GM21423 (cell line): ENCODE measurements at regions not wholly inside any gene's neighbourhood (a gene's known extent, or its start where the extent isn't known, plus 50 kb on each side); places are given as distances from the start of the nearest gene placed in this dataset.
A peak's percentile ranks its signal among the peaks of the same experiment; 100 is the strongest.

ENCODE experiments used
- ATAC-seq: cut with Tn5 transposase; IDR thresholded peaks from one replicate; pipeline ENCODE4 v1.9.1; 2021; ENCODE audit warnings: mild to moderate bottlenecking, moderate library complexity; ENCODE audit not compliant: unreplicated experiment

DNA sequence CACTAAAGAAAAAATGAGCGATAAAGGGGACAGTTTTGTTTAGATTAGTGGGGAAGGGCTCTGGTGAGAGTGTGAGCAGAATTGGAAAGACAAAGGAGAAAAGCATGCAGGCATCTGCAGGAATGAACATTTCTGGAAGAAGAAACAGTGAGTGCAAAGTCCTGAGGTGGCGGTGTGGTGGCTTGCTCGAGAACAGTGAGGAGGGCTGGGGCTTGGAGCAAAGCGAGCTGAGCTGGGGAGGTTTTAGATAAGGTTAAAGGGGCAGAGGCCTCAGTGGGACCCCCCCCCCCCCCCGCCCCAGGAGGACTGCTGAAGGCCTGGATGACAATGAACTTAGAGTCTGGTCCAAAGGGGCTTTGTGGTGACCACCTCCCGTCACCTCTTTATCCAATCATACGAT, 202.7 kb upstream of the MVB12B start:
- no peak for ATAC-seq

DNA sequence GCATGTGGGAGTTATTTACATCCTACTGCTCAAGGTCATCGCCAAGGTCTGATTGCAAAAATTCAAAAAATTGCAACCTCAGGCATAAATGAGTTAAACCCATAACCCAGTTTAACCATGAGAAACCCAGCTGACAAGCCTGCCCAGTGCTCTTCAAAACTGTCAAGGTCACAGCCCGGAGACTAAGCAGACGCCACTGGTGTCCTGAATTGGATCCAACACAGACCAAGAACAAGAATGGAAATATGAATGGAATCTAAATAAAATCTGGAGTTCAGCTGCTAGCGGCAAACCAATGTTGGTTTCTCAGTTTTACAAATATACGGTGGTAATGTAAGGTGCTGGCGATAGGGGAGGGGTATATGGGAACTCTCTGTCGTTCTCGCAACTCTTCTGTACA, 201.5 kb upstream of the MVB12B start:
- no peak for ATAC-seq

DNA sequence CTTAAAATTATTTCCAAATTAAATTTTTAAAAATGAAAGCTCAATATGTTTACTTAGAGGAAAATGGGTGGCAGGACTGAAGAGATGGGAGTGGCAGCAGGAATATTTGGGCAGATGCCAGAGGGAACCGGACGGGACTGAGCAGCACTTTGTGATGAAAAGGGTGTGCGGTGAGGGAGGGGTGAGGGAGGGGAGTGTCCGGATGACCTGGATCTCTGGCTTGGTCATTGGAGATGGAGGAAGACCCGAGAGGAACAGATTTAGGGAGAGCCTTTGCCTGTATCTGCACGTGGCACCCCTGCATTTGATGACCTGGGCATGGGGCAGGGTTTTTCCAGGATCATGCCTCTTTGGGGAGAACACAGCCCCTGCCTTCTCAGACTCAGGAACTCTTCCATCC, 201.1 kb upstream of the MVB12B start:
- ATAC-seq = no peak

DNA sequence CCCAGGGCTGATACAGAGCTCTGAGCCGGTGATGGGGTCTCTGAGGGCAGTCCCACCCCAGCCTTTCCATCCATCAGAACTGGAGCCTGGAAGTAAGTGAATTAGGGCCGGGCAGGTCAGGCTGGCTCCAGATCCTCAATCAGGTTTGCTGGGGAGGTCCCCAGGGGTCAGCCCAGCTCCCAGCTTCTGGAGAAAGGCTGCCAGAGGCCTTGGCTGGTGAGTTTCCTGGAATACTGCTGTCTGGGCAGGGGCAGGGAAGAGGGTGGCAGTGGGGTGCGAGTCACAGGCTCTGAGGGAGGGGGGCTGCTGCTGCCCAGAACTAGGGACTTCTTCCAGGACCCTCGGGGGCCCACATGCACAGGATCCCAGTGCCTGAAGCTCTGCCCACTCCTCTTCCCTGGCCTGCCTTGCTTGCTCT, 200.6 kb upstream of the MVB12B start:
- ATAC-seq = no peak

DNA sequence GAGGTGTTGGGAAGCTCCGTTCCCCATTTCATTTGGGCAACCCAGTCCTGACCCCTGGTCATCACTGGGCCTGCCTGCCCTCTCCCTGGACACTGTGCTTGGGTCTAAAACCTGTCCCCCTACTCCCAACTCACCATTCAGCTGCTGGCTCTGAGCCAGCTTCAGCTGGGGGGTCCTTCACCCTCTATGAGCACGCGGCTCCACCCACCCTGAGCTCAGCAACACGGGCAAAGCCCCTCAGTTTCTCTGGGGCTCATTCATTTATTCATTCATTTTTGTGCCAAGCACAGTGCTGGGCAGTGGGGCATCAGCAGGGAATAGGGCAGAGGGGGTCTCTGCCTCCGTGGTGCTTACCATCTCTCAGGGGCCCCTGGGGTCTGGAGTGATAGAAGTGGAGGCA, 199.8 kb upstream of the MVB12B start:
- no peak for ATAC-seq

DNA sequence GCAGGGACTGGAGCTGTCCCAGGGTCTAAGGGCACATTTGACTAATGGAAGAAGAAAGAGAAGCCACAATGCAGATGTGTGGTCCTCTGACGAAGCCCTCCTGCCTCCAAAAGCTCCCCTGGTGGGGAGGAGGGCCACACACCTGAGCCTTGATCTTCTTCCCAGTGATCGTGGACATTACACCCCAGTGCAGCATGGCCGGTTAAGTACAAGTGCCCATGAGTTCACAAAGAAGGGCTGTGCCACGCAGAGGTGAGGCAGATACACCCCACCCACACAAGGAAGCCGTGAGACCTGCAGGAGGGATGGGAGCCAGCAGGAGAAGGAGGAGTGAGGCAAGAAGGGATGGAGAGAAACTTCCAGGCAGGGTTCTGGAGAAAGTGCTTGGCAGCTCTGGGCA, 199.0 kb upstream of the MVB12B start:
- no peak for ATAC-seq

DNA sequence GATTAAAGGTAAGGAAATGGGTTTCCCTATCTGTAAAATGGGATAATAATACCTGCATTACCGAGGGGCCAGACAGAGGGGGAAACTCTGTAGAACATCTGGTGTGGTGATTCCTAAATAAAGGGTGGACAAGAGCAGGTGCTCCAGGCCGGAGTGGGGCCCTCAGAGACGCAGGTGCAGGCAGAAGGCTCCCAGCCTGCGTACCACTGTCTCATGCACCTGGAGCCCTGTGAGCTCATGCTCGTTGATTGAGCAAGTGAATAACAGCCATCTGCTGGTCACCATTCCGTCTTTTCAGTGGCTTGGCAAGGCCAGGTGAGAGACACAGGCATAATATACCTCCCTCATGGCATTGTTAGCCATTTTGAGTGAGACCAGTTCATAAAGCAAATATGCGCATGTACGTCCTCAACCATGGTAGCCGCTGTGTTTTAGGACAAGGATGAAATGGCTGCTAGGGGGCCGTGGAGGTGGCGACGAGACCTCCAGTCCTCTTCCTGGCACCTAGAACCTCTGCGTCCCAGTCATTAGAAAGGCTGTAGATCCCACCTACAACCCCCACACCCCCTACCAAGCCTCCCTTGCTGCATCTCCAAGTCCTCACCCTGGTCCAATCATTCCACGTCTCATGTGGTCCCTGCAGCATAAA, 198.0 kb upstream of the MVB12B start:
- ATAC-seq = no peak

DNA sequence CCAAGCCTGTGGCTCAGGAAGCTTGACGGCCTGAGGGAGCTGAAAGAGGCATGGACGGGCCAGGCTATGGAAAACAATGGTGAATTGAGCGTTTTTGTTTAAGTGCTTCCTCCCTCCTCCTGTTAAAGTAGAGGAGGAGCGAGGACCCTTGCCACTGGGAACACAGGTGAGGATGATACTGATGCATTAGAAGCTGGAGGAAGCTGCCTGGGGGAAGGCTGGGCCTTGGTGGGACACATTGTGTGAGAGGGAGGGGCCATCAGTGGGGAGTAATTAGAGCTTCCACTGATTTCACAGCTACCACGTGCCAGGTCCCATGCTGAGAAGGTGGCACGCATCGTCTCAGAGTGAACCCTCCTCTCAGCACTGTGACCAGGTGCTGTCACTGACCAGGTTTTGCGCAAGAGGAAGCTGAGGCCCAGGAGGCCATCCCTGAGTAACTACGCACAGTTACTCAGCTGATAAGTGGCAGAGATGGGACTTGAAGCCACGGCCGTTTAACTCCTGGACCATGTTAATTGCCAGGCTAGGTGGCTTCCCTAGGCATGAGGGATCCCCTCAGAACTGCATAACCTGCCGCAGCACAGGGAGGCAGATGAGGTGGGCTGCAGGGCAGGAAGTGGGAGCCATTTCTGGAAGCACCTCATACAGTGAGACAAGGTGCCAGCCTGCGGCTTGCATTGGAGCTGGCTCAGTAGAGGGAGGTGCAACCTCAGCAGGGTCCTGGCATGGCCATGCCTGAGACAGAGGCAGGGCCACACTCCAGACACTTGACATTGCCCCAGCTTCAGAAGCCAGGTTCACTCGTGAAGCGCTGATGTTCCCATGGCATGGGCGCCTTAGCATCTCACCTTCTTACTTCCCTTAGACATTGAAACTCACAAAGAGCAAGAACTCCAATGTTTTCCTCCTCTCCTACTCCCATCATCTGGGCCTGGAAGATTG, 195.3 kb upstream of the MVB12B start:
- ATAC-seq = no peak

DNA sequence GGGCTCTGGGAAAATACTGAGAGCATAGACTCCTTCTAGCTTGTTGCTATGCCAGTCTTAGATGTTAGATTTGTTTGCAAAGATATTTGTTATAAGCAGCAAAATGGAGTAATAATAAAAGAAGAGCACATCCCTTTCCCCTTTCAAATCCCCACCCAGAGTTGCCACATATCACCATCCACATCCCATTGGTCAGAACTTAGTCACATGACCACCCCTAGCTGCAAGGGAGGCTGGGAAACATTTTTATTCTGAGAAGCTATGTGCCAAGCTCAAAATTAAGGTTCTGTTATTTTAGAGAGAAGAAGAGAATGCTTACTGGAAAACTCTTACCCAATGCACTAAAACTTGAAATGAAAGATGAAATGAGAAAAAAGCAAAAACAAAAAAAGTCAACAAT, 193.9 kb upstream of the MVB12B start:
- no peak for ATAC-seq

DNA sequence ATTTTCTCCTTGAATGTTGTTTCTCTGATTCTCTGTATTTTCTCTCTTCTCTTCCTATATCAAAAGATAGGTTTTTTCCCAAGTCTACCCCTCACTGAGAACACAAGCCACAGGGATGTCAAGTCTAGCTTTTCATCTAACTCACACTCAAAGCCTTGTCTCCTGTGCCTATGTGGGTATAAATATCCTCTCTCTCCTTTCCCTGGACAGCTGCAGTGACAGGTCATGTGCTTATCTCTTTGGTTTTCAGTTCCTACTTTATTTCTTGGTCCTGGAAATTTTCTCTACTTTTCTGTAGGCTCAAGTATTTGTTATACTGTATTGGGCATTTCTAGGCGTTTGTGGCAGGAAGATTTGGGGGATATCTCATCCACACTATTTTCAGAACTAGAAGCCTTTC, 182.4 kb upstream of the MVB12B start:
- ATAC-seq = no peak

DNA sequence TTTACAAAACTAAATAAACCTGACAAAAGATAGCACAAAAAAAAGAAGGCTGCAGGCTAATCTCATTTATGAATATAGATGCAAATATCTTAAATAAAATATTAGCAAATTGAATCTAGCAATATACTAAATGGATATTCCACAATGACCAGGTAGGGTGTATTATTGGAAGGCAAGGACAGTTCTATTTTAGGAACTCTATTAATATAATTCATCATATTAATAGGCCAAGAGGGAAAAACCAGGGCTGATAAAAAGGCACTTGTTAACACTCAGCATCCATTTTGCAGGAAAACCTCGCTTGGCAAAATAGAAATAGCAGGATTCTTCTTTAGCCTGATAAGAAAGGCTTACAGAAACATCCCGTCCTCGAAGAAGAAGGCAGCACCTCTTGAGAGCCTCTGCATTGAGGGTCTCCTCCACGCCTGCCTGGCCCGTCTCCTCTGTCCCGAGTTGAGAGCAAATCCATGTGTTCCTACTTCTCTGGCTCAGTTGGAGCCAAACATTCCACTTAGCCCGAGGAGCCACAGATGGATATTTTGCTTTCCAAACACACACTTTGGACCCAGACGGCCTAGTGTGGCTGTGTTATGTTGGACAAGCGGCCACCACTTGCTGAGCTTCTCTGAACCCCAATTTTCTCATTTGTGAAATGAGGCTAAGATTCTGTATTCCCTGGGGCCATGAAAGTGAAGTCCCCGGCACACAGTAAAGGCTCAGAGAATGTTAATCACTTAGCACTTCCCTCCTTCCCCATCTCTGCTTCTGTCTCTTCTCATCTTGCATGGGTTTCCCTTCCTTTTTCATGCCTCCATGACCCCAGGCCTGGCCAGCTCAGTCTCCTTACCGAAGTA, 181.8 kb upstream of the MVB12B start:
- ATAC-seq = no peak

DNA sequence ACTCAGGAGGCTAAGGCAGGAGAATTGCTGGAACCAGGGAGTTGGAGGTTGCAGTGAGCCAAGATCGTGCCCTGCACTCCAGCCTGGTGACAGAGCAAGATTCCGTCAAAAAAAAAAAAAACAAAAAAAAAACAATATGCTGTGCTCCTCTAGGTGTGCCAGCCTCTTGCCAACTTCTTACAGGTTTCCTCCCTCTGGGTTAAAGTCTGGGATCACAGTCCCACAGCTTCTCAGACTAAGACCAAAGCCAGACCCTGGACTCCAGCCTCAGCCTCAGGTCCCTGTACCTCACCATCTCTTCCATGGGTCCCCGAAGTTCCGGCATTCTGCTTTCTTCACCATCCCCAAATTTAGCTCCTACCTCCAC, 180.8 kb upstream of the MVB12B start:
- no peak for ATAC-seq

DNA sequence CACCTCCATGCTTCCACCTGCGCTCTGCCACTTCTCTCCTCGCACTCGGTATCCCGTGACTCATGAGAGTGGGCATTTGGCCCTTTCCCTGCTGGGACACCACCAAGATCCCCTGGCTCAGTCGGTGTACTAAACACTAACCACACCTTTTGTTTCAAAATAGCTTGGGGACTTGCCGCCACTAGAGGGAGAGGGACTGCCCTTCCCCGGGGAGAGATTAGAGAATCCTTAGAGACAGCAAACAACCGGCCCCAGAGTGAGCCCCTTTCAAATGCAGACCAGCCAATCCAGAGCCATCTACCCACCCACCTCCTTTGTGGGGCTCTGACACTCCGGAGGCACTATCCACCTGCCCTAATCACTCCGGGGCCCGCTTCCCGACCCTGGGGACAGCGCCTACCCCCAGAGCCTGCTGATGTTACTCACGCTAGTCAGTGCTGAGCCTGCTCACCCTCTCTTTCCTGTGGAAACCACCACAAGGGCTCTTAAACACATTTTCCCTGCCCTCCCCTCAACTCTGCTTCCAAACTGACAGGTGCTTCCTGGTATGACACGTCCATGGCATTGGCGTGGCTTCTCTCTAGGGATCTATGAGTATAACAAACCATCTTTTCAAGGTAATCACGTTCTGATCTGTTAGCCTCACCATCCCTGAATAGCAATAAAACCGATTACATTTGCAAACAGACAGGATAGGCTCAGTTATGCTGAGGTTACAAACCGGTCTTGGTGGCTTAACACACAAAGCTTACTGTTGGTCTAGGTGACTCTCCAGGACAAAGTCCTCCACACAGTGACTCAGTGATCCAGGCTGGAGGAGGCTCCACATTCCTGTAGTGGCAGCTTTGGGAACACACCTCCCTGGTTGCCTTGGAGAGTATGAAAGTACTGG, 180.1 kb upstream of the MVB12B start:
- peak; percentile 60 for ATAC-seq

DNA sequence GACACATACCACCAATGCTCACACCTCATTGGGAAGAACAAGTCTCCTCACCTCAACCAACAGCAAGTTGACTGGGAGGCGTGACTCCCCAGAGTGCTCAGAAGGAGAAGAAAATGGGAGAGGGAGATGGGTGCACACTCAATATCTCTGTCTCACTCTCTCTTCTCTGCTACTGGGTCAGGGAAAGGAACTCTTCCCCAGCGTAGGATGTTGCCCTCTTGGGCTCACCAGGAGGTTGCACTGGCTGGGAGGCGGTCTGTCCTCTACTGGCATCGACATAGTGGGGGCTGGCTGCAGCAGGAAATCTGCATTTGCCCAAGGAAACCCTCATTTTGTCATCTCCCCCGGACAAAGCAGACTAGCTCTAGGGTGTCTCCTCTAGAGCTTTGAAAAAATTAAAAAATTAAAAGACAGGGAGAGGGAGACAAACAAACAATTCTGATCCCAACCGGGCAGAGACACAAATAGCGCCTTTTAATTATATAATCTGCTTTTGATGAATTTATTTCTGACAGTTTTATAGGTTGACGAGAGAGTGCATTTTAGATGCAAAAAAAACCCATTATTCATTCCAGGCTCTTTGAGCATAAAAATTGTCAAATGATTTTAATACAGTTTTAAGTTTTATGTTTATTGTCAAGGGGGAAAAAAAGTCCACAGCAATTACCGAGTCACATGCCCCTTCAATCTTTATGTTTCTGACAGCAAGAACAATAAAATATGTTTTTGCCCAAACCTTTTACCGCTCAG, 179.3 kb upstream of the MVB12B start:
- ATAC-seq = no peak

DNA sequence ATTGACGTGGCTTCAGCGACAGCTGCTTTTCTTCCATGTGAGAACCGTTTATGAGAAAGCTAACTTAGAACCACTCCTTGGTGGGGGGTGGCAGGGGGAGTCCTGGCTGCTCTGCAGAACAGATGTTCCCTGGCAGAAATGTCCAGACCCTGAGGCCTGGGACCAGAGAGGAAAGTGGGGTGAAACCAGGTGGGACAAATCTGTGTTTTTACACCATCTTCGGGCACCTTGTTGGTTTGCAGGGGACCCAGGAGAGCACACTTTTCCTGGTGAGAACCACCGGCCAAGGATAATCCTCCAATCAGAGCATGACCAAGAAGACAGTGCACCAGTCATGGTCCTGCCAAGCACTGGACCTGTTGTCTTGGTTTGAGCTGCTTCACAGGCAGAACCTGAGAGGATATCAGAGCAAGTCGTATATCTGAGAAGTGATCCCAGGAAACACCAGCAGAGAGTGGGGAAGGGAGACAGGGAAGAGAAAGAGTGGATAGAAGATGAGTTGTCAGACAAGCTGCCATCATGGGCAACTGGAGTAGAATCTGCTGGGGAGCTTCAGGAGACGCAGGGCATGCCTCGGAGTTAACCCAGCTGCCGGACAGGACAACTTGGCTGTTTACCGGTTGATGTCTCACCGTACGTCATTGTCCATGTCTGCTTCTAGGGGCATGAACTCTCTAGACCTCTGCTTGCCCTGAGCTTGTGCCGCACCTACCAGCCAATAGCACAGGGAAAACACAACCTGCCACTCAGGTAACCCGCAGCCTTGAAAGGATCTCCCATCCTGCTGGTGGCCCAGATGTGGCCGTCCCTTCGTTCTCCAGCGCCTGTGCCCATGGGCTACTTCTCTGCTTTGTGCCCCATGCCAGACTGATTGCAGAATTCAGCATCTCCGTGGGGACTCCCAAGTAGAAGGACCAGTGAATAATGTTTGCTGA, 178.4 kb upstream of the MVB12B start:
- no peak for ATAC-seq

DNA sequence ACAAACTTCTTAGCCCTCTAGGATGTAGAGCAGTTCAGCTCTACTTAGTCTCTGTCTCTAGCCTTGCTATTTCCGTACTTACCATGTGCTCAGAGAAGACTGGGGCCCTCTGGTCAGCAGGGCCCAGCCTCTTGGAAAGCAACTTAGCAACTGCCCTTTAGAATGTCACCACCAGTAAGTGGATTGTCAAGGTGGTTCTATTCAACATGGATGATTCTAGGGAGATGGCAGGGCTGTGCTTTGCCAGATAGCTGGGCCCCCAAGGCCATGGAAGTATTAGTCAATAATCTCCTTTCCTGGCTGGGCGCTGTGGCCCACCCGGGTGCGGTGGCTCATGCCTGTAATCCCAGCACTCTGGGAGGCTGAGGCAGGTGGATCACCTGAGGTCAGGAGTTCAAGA, 177.6 kb upstream of the MVB12B start:
- ATAC-seq = no peak

DNA sequence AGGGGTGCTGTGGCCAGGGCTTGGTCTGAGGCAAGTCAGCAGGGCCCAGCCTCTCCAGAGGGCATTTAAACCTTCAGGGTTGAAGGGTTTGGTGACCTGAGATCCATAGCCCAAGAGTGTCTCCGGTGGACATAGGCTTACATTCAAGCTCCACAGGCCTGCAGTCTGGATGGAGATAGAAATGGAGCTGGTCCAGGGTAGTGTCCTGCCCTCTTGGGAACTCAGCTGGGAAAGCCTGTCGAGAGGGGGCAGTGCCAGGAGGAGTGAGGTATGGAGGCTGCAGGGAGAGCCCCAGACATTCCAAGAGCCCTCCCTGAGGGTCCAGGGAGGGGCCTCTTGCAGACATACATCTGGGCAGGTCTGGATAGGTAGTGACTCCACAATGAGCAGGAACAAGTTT, 177.0 kb upstream of the MVB12B start:
- no peak for ATAC-seq

DNA sequence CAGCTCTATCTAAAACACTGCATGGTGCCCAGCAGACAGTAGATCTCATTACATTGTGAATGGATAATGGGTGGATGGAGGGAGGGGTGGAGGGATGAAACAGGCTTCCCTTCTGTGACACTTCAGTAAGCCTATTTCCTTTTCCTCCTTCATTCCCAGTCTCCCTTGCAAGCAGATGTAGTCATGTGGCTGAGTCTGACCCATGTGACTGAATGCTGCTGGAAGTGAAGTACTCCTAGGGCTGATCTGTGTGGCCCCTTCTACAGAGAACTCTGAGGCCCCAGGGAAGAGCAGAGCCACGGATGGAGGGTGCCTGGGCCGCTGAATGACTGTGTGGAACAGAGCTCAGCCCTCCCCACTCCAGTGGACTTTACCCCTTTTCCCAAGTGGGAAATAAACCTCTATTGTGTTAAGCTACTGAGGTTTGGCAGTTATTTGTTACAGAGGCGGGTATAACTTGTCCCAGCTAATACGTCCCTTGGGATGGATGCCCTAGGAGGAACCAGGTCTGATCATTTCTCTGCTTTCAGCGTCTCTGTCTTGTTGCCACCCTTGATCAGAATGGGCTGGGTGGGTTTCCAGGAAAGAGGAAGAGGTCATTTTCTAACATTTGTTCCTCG, 176.1 kb upstream of the MVB12B start:
- ATAC-seq = no peak
